ENCODE measurements at regions not wholly inside any gene's neighbourhood (a gene's known extent, or its start where the extent isn't known, plus 50 kb on each side); places are given as distances from the start of the nearest gene placed in this dataset.

DNA sequence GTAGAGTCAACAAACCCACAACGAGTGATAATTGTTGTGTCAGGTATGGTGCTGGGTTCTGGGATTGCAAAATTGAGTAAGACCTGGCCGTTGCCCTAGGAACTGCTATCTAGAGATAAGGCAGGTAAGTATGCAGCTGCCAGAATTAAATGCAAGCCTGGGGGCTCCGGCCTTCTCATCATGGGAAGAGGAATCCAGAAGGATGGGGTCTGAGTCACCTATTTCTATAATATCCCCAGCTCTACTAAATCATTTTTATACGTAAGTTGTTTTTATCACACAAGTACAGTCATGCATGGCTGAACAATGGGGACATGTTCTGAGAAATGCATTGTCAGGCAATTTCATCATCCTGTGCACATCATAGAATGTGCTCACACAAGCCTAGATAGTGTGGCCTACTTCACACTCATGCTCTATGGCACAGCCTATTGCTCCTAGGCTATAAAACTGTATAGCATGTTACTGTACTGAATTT, 203.0 kb downstream of the KLF5 start:
- TF ChIP-seq, protein P1, sequence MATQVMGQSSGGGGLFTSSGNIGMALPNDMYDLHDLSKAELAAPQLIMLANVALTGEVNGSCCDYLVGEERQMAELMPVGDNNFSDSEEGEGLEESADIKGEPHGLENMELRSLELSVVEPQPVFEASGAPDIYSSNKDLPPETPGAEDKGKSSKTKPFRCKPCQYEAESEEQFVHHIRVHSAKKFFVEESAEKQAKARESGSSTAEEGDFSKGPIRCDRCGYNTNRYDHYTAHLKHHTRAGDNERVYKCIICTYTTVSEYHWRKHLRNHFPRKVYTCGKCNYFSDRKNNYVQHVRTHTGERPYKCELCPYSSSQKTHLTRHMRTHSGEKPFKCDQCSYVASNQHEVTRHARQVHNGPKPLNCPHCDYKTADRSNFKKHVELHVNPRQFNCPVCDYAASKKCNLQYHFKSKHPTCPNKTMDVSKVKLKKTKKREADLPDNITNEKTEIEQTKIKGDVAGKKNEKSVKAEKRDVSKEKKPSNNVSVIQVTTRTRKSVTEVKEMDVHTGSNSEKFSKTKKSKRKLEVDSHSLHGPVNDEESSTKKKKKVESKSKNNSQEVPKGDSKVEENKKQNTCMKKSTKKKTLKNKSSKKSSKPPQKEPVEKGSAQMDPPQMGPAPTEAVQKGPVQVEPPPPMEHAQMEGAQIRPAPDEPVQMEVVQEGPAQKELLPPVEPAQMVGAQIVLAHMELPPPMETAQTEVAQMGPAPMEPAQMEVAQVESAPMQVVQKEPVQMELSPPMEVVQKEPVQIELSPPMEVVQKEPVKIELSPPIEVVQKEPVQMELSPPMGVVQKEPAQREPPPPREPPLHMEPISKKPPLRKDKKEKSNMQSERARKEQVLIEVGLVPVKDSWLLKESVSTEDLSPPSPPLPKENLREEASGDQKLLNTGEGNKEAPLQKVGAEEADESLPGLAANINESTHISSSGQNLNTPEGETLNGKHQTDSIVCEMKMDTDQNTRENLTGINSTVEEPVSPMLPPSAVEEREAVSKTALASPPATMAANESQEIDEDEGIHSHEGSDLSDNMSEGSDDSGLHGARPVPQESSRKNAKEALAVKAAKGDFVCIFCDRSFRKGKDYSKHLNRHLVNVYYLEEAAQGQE (IDR thresholded peaks at IDR 0.05; ENCODE audit: insufficient read depth in 1 of 2, low read depth in 2 of 2, low read length in 2 of 2), result no peak
- TF ChIP-seq SIN3A (IDR thresholded peaks at IDR 0.05; ENCODE audit: borderline replicate concordance, insufficient read depth, low read length), result no peak

Data from PFSK-1 (cell line).